ENCODE measurements at regions not wholly inside any gene's neighbourhood (a gene's known extent, or its start where the extent isn't known, plus 50 kb on each side); places are given as distances from the start of the nearest gene placed in this dataset. TPM values are rescaled to one million over a fixed set of nuclear protein-coding genes. Genes with fewer than 3 reads are reported as not detected.

DNA sequence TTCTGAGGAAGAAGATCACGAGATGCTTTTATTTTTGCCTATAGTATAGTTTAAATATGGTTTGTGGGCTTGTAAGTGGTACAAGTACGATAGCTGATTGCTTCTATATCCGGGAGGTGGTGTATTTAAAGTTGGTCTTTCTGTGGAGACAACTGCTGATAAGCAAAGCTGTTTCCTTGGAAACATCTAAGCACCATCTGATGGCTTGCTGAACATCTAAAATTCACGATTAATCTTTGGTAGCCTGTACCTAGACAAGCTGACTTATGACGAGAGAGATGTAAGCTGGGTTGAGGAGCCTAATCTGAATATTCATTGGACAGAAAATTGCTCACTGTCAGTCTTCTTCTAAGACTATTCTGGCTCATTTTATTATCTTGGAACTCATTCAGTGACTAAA lies 74.6 kb upstream of the NWD2 start:
- CTCF ChIA-PET = no interaction called here
- H3K36me3 Mint-ChIP-seq (ENCODE audit: low read depth) = no peaks in the 10 kb centered on the region

DNA sequence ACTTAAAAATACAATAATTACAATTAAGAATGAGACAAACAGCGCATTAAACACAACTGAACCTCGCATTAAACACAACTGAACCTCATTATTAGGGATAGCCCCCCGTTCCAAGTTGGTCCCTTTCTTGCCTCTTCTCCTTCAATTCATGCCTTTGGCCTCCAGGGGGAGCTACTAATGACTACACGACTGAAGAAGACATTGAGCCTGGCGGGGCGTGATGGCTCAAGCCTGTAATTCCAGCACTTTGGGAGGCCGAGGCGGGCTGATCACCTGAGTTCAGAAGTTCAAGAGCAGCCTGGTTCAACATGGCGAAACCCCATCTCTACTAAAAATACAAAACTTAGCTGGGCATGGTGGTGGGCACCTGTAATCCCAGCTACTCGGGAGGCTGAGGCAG lies 56.4 kb upstream of the NWD2 start:
- no peak overlapping the region for H3K4me3 Mint-ChIP-seq
- peaks cover 4% of the 10 kb centered on the region for H3K27me3 Mint-ChIP-seq (ENCODE audit: low read depth)
- CTCF ChIA-PET = no interaction called here
- peaks cover 2% of the 10 kb centered on the region for H3K9me3 Mint-ChIP-seq
- no peaks in the 10 kb centered on the region for H3K4me1 Mint-ChIP-seq (ENCODE audit: low read depth)
- no peak overlapping the region for H3K27ac Mint-ChIP-seq
- intact Hi-C loops (cut with micrococcal nuclease) = no loop called here
- H3K36me3 Mint-ChIP-seq (ENCODE audit: low read depth) = no peaks in the 10 kb centered on the region
- DNase-seq = peak; percentile 8

More for the DNA sequence above, 74.6 kb upstream of the NWD2 start:
- Mint-ChIP-seq H3K9me3 (no peaks in the 10 kb centered on the region), H3K4me1 (ENCODE audit: low read depth) (no peaks in the 10 kb centered on the region), H3K27ac (no peak overlapping the region), H3K27me3 (ENCODE audit: low read depth) (peaks cover 2% of the 10 kb centered on the region), H3K4me3 (no peak overlapping the region)
- intact Hi-C loops (cut with micrococcal nuclease) = no loop called here
- DNase-seq = no peak

Small RNA genes in the stretch of these regions (microRNA-seq; reads per million reads assigned to microRNA genes)
- gene MIR1255B1 (ENCODE audit: borderline microRNAs expressed, borderline replicate concordance) = not detected
